Panc1 (cell line): ENCODE measurements at regions not wholly inside any gene's neighbourhood (a gene's known extent, or its start where the extent isn't known, plus 50 kb on each side); places are given as distances from the start of the nearest gene placed in this dataset.

Source experiments
- ATAC-seq: fragments of 200-7000 bp; cut with Tn5 transposase; 2 replicates; pipeline ENCODE4 v1.9.1; 2020; ENCODE audit warnings: mild to moderate bottlenecking, moderate library complexity
- BruUV-seq: library from RNA; stranded (reverse); fragments of 400-500 nt; replicated peaks from 2 replicates; lab custom pipeline; 2021; lab: Mats Ljungman, UMichigan
- CTCF ChIA-PET: fragments of 300-600 bp; sonication (Branson Sonifier 250); formaldehyde crosslinking; loops from one replicate; lab custom pipeline; 2022; ENCODE audit warnings: antibody characterized with exemption; lab: Charles Lee
- POLR2A ChIA-PET: fragments of 300-600 bp; sonication (Branson Sonifier 250); formaldehyde crosslinking; loops from one replicate; lab custom pipeline; 2022; ENCODE audit warnings: antibody characterized with exemption; lab: Charles Lee
- DNase-seq: peaks from one replicate; pipeline ENCODE4 v3.0.0-alpha.2; 2010; ENCODE audit warnings: low read depth, low spot score
- H3K27ac ChIP-seq: 2 replicates; pipeline ENCODE4 v1.5.1; 2011; ENCODE audit warnings: mild to moderate bottlenecking, low read length, inconsistent platforms
- H3K27me3 ChIP-seq: fragments of 200-500 bp; sonication (Bioruptor generic); 2 replicates; pipeline ENCODE4 v1.6.0; 2014; ENCODE audit warnings: low read length, inconsistent platforms; ENCODE audit not compliant: control insufficient read depth, insufficient read depth
- H3K36me3 ChIP-seq: fragments of 200-500 bp; sonication (Bioruptor generic); 2 replicates; pipeline ENCODE4 v1.5.1; 2014; ENCODE audit warnings: inconsistent platforms, mild to moderate bottlenecking, low read length, moderate library complexity; ENCODE audit not compliant: control insufficient read depth, insufficient read depth
- H3K4me1 ChIP-seq: 2 replicates; pipeline ENCODE4 v1.5.1; 2011; ENCODE audit warnings: inconsistent platforms, mild to moderate bottlenecking, low read length, moderate library complexity; ENCODE audit not compliant: control insufficient read depth, insufficient read depth
- H3K4me3 ChIP-seq, 2 experiments: 2 replicates each; pipeline ENCODE4 v1.5.1; 2011 to 2012; ENCODE audit warnings: low read depth in 2 of 2, low read length in 2 of 2, mild to moderate bottlenecking in 2 of 2, inconsistent platforms in 1 of 2, moderate library complexity in 1 of 2
- H3K9me3 ChIP-seq: fragments of 200-500 bp; sonication (Bioruptor generic); 2 replicates; pipeline ENCODE4 v1.5.1; 2014; ENCODE audit warnings: low read depth, mild to moderate bottlenecking, inconsistent platforms, low read length, moderate library complexity; ENCODE audit not compliant: control insufficient read depth, insufficient read depth
- POLR2AphosphoS5 ChIP-seq: IDR thresholded peaks from 2 replicates; pipeline ENCODE4 v1.6.1; 2012; ENCODE audit warnings: mild to moderate bottlenecking, low read depth, low read length, moderate library complexity
- TCF7L2 ChIP-seq: IDR thresholded peaks from 2 replicates; pipeline ENCODE4 v1.6.1; 2011; ENCODE audit warnings: mild to moderate bottlenecking, low read depth, low read length, inconsistent platforms
- in situ Hi-C: cut with HindIII; loops from 2 replicates; pipeline ENCODE4 v1.10.0; 2016; ENCODE audit warnings: low sequenced_read_pairs, low pct_unique_long_range_greater_than_20kb
- intact Hi-C: fragments of 100-400 bp; cut with micrococcal nuclease; formaldehyde crosslinking; loops from one replicate; pipeline ENCODE4 v1.10.0; 2022; ENCODE audit not compliant: unreplicated experiment
- TF ChIP-seq, protein P1 (sequence below): fragments of 450-650 bp; IDR thresholded peaks from 2 replicates; pipeline ENCODE4 v1.5.1; 2017; ENCODE audit warnings: mild to moderate bottlenecking
- TF ChIP-seq, protein P2 (sequence below), 2 experiments: IDR thresholded peaks; 2 replicates each; pipeline ENCODE4 v1.6.1; 2011 to 2012; ENCODE audit warnings: low read depth in 2 of 2, control low read depth in 1 of 2, low read length in 1 of 2, mild to moderate bottlenecking in 1 of 2, moderate library complexity in 1 of 2; ENCODE audit not compliant: insufficient read depth in 1 of 2

DNA sequence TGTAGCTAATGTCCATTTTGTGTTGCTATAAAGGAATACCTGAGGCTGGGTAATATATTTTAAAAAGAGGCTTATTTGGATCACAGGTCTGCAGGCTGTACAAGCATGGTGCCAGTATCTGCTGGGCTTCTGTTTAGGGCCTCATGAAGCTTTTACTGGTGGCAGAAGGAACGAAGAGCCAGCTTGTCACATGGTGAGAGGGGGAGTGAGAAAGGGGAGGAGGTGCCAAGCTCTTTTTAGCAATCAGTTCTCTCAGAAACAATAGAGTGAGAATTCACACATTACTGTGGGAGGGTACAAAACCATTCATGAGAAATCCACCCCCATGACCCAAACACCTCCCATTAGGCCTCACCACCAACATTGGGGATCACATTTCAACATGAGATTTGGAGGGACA, 340.9 kb downstream of the RASEF start:
- no TSS peak for BruUV-seq
- Histone ChIP-seq H3K9me3 (no peaks in the 10 kb centered on the region), H3K4me1 (no peaks in the 10 kb centered on the region), H3K36me3 (no peaks in the 10 kb centered on the region), H3K4me3 (no peak overlapping the region), H3K27me3 (no peaks in the 10 kb centered on the region), H3K27ac (no peak overlapping the region)
- in situ Hi-C loops: no loop called here
- ChIA-PET POLR2A (no interaction called here), CTCF (no interaction called here)
- DNase-seq (no peak), ATAC-seq (no peak)
- intact Hi-C loops: no loop called here
- TF ChIP-seq TCF7L2: no peak
- TF ChIP-seq, protein P1, sequence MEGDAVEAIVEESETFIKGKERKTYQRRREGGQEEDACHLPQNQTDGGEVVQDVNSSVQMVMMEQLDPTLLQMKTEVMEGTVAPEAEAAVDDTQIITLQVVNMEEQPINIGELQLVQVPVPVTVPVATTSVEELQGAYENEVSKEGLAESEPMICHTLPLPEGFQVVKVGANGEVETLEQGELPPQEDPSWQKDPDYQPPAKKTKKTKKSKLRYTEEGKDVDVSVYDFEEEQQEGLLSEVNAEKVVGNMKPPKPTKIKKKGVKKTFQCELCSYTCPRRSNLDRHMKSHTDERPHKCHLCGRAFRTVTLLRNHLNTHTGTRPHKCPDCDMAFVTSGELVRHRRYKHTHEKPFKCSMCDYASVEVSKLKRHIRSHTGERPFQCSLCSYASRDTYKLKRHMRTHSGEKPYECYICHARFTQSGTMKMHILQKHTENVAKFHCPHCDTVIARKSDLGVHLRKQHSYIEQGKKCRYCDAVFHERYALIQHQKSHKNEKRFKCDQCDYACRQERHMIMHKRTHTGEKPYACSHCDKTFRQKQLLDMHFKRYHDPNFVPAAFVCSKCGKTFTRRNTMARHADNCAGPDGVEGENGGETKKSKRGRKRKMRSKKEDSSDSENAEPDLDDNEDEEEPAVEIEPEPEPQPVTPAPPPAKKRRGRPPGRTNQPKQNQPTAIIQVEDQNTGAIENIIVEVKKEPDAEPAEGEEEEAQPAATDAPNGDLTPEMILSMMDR: no peak
- TF ChIP-seq, protein P2, sequence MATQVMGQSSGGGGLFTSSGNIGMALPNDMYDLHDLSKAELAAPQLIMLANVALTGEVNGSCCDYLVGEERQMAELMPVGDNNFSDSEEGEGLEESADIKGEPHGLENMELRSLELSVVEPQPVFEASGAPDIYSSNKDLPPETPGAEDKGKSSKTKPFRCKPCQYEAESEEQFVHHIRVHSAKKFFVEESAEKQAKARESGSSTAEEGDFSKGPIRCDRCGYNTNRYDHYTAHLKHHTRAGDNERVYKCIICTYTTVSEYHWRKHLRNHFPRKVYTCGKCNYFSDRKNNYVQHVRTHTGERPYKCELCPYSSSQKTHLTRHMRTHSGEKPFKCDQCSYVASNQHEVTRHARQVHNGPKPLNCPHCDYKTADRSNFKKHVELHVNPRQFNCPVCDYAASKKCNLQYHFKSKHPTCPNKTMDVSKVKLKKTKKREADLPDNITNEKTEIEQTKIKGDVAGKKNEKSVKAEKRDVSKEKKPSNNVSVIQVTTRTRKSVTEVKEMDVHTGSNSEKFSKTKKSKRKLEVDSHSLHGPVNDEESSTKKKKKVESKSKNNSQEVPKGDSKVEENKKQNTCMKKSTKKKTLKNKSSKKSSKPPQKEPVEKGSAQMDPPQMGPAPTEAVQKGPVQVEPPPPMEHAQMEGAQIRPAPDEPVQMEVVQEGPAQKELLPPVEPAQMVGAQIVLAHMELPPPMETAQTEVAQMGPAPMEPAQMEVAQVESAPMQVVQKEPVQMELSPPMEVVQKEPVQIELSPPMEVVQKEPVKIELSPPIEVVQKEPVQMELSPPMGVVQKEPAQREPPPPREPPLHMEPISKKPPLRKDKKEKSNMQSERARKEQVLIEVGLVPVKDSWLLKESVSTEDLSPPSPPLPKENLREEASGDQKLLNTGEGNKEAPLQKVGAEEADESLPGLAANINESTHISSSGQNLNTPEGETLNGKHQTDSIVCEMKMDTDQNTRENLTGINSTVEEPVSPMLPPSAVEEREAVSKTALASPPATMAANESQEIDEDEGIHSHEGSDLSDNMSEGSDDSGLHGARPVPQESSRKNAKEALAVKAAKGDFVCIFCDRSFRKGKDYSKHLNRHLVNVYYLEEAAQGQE (IDR thresholded peaks at IDR 0.05; ENCODE audit: insufficient read depth in 1 of 2, low read depth in 2 of 2, low read length in 1 of 2): no peak
- TF ChIP-seq POLR2AphosphoS5: no peak

DNA sequence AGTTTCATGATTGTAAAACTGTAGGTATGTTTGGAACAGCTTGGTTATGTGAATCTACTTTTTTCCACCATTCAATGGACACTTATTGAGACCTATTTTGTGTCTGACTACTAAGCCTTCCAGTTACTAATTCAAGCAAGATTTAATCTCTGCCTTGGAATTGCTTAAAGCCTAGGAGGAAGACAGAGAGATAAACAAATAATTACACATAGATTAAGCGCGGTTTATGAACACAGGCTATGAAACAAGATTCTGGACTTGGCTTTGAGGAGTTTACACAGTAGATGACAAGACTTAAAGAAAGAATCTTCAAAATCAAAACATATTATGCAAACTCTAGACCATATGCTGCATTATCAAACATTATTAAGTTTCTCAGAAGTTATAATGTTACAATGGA, 340.4 kb downstream of the RASEF start:
- intact Hi-C loops (no loop called here), in situ Hi-C loops (no loop called here)
- ChIA-PET CTCF (no interaction called here), POLR2A (no interaction called here)
- Histone ChIP-seq H3K4me3 (no peak overlapping the region), H3K27ac (no peak overlapping the region), H3K4me1 (no peaks in the 10 kb centered on the region), H3K36me3 (no peaks in the 10 kb centered on the region), H3K9me3 (no peaks in the 10 kb centered on the region), H3K27me3 (no peaks in the 10 kb centered on the region)
- ATAC-seq: no peak
- no peak for DNase-seq
- no peak for TF ChIP-seq POLR2AphosphoS5
- TF ChIP-seq, protein P1: no peak
- no TSS peak for BruUV-seq
